WTC11 (cell line): ENCODE measurements at regions not wholly inside any gene's neighbourhood (a gene's known extent, or its start where the extent isn't known, plus 50 kb on each side); places are given as distances from the start of the nearest gene placed in this dataset.

ENCODE experiments used
- ATAC-seq: fragments of 200-7000 bp; cut with Tn5 transposase; 2 replicates; pipeline ENCODE4 v1.10.0; 2021; ENCODE audit warnings: mild to moderate bottlenecking, moderate library complexity
- CTCF ChIA-PET: fragments of 300-600 bp; sonication (Branson Sonifier 250); formaldehyde crosslinking; loops from one replicate; lab custom pipeline; 2021; ENCODE audit warnings: antibody characterized with exemption; lab: Charles Lee
- POLR2A ChIA-PET: fragments of 350-600 bp; sonication (Branson Sonifier 250); formaldehyde crosslinking; loops from one replicate; lab custom pipeline; 2021; ENCODE audit warnings: antibody characterized with exemption; lab: Charles Lee
- DNase-seq: peaks from one replicate; pipeline ENCODE4 v3.0.0; 2021; ENCODE audit warnings: low spot score
- H3K27ac Mint-ChIP-seq: 2 replicates; pipeline ENCODE4 v1.8.0; 2021; ENCODE audit warnings: mixed read lengths
- H3K27me3 Mint-ChIP-seq: 2 replicates; pipeline ENCODE4 v1.8.0; 2021; ENCODE audit warnings: low read depth, mild to moderate bottlenecking, moderate library complexity, mixed read lengths
- H3K36me3 Mint-ChIP-seq: 2 replicates; pipeline ENCODE4 v1.8.0; 2021; ENCODE audit warnings: mixed read lengths
- H3K4me1 Mint-ChIP-seq: 2 replicates; pipeline ENCODE4 v1.8.0; 2022; ENCODE audit warnings: mixed read lengths
- H3K4me3 Mint-ChIP-seq: 2 replicates; pipeline ENCODE4 v1.8.0; 2021; ENCODE audit warnings: mild to moderate bottlenecking, moderate library complexity, mixed read lengths
- H3K9me3 Mint-ChIP-seq: 2 replicates; pipeline ENCODE4 v1.8.0; 2021; ENCODE audit warnings: mixed read lengths
- AFF4 ChIP-seq: sonication (generic); formaldehyde crosslinking; IDR thresholded peaks from 2 replicates; pipeline ENCODE4 v1.8.1; 2023; ENCODE audit warnings: mild to moderate bottlenecking, missing genetic modification reagents, borderline replicate concordance
- ATF2 ChIP-seq: sonication (generic); formaldehyde crosslinking; IDR thresholded peaks from 2 replicates; pipeline ENCODE4 v1.8.1; 2022; ENCODE audit warnings: low read depth, missing genetic modification reagents, borderline replicate concordance
- FOXJ3 ChIP-seq: sonication (generic); formaldehyde crosslinking; IDR thresholded peaks from 2 replicates; pipeline ENCODE4 v1.9.0; 2021; ENCODE audit warnings: missing genetic modification reagents, mild to moderate bottlenecking, borderline replicate concordance
- FOXP4 ChIP-seq: sonication (generic); formaldehyde crosslinking; IDR thresholded peaks from 2 replicates; pipeline ENCODE4 v1.8.0; 2022; ENCODE audit warnings: mild to moderate bottlenecking, missing genetic modification reagents
- HMGXB4 ChIP-seq: sonication (generic); formaldehyde crosslinking; IDR thresholded peaks from 2 replicates; pipeline ENCODE4 v1.8.1; 2023; ENCODE audit warnings: mild to moderate bottlenecking, moderate library complexity, missing genetic modification reagents
- IRF1 ChIP-seq: sonication (generic); formaldehyde crosslinking; IDR thresholded peaks from 2 replicates; pipeline ENCODE4 v1.8.0; 2023; ENCODE audit warnings: missing genetic modification reagents
- NFYB ChIP-seq: sonication (generic); formaldehyde crosslinking; conservative IDR thresholded peaks from 2 replicates; pipeline ENCODE4 v1.8.0; 2022; ENCODE audit warnings: low read depth, missing genetic modification reagents
- NR1H2 ChIP-seq: sonication (generic); formaldehyde crosslinking; IDR thresholded peaks from 2 replicates; pipeline ENCODE4 v1.9.0; 2021; ENCODE audit warnings: mild to moderate bottlenecking, moderate library complexity, missing genetic modification reagents
- NR3C1 ChIP-seq: sonication (generic); formaldehyde crosslinking; conservative IDR thresholded peaks from 2 replicates; pipeline ENCODE4 v1.8.1; 2023; ENCODE audit warnings: low read depth, mild to moderate bottlenecking, missing genetic modification reagents
- PRDM15 ChIP-seq: sonication (generic); formaldehyde crosslinking; IDR thresholded peaks from 2 replicates; pipeline ENCODE4 v1.8.0; 2022; ENCODE audit warnings: missing genetic modification reagents
- RORB ChIP-seq: fragments of 250-450 bp; sonication (Bioruptor Pico); IDR thresholded peaks from 2 replicates; pipeline ENCODE4 v1.9.0; 2021; ENCODE audit warnings: mild to moderate bottlenecking
- SOX15 ChIP-seq: fragments of 250-450 bp; sonication (Bioruptor Pico); IDR thresholded peaks from 2 replicates; pipeline ENCODE4 v1.9.0; 2021; ENCODE audit warnings: mild to moderate bottlenecking
- STAT6 ChIP-seq: sonication (generic); formaldehyde crosslinking; conservative IDR thresholded peaks from 2 replicates; pipeline ENCODE4 v1.8.1; 2023; ENCODE audit warnings: mild to moderate bottlenecking, low read depth, missing genetic modification reagents, moderate library complexity
- TP53 ChIP-seq: sonication (generic); formaldehyde crosslinking; IDR thresholded peaks from 2 replicates; pipeline ENCODE4 v1.8.1; 2023; ENCODE audit warnings: mild to moderate bottlenecking, missing genetic modification reagents
- ZNF263 ChIP-seq: sonication (generic); formaldehyde crosslinking; IDR thresholded peaks from 2 replicates; pipeline ENCODE4 v1.8.1; 2022; ENCODE audit warnings: low read depth, mild to moderate bottlenecking, moderate library complexity, missing genetic modification reagents
- ZNF317 ChIP-seq: sonication (generic); formaldehyde crosslinking; IDR thresholded peaks from 2 replicates; pipeline ENCODE4 v1.8.1; 2023; ENCODE audit warnings: low read depth, mild to moderate bottlenecking, moderate library complexity, missing genetic modification reagents, borderline replicate concordance
- ZNF671 ChIP-seq: fragments of 250-450 bp; sonication (Bioruptor Pico); IDR thresholded peaks from 2 replicates; pipeline ENCODE4 v1.8.0; 2021; ENCODE audit warnings: mild to moderate bottlenecking

- no peak overlapping the region for H3K4me3 Mint-ChIP-seq
- no peak for DNase-seq
- ATAC-seq = no peak
- ChIA-PET POLR2A (no interaction called here), CTCF (interaction anchor here (1.4 kb wide), 1 partner anchor 14 kb away, joined by 4 read pairs; no protein-coding TSS in a partner anchor)
- no peak overlapping the region for H3K27ac Mint-ChIP-seq
- H3K9me3 Mint-ChIP-seq = no peaks in the 10 kb centered on the region; the same call in 1 of the 2 replicates
- TF ChIP-seq PRDM15 (CRISPR knock-in tag) = no peak
- TF ChIP-seq FOXJ3 (CRISPR knock-in tag) = no peak
- TF ChIP-seq FOXP4 = no peak
- no peak for TF ChIP-seq NFYB (CRISPR knock-in tag)
- TF ChIP-seq IRF1 (CRISPR knock-in tag) = no peak
- no peak for TF ChIP-seq TP53 (CRISPR knock-in tag)
- no peak for TF ChIP-seq ZNF671 (CRISPR knock-in tag)
- no peak for TF ChIP-seq STAT6 (CRISPR knock-in tag)
- no peak for TF ChIP-seq RORB (CRISPR knock-in tag)
- TF ChIP-seq HMGXB4 = no peak
- no peak for TF ChIP-seq NR3C1 (CRISPR knock-in tag)
- H3K36me3 Mint-ChIP-seq = no peaks in the 10 kb centered on the region
- peaks cover 15% of the 10 kb centered on the region for H3K4me1 Mint-ChIP-seq
- H3K27me3 Mint-ChIP-seq = no peaks in the 10 kb centered on the region
Measured at GRCh38 chr4:83767067-83767466, 231.2 kb downstream of the GPAT3 start.

GRCh38 chr4:83759611-83760010, 223.7 kb downstream of the GPAT3 start:
- Mint-ChIP-seq H3K9me3 (no peaks in the 10 kb centered on the region; the same call in 1 of the 2 replicates), H3K27me3 (no peaks in the 10 kb centered on the region; the same call in 1 of the 2 replicates), H3K36me3 (no peaks in the 10 kb centered on the region), H3K4me3 (no peak overlapping the region), H3K4me1 (peaks cover 8% of the 10 kb centered on the region), H3K27ac (no peak overlapping the region)
- CTCF ChIA-PET = interaction anchor here (1.4 kb wide), 1 partner anchor 11 kb away, joined by 4 read pairs; no protein-coding TSS in a partner anchor
- POLR2A ChIA-PET = no interaction called here
- no peak for ATAC-seq
- no peak for DNase-seq
- TF ChIP-seq NFYB (CRISPR knock-in tag) = no peak
- no peak for TF ChIP-seq AFF4 (CRISPR knock-in tag)
- no peak for TF ChIP-seq SOX15 (CRISPR knock-in tag)
- no peak for TF ChIP-seq ZNF317 (CRISPR knock-in tag)
- TF ChIP-seq ATF2 (CRISPR knock-in tag) = no peak
- no peak for TF ChIP-seq NR1H2 (CRISPR knock-in tag)
- TF ChIP-seq ZNF263 (CRISPR knock-in tag) = no peak
